Fibroblast of skin of right biceps (primary cell): ENCODE measurements at regions not wholly inside any gene's neighbourhood (a gene's known extent, or its start where the extent isn't known, plus 50 kb on each side); places are given as distances from the start of the nearest gene placed in this dataset.
"Not testable (repeated sequence)": the region's sequence is repeated elsewhere in the genome, so short reads cannot be mapped to it uniquely, and the experiment has no call there.

Experiments used
- DNase-seq: peaks from one replicate; pipeline ENCODE4 v3.0.0-alpha.2; 2013

GRCh38 chr7:148515237-148515636, 75.3 kb upstream of the C7orf33 start:
- no peak for DNase-seq

GRCh38 chr7:148515728-148516695, 74.6 kb upstream of the C7orf33 start:
- DNase-seq: no peak

- DNase-seq: not testable (repeated sequence)
These were observed 71.2 kb upstream of the C7orf33 start for GRCh38 chr7:148519386-148519785.

GRCh38 chr7:148521271-148521670, 69.3 kb upstream of the C7orf33 start:
- DNase-seq: no peak

GRCh38 chr7:148523550-148523949, 67.0 kb upstream of the C7orf33 start:
- DNase-seq: no peak

- no peak for DNase-seq
These were observed 65.9 kb upstream of the C7orf33 start for GRCh38 chr7:148524479-148525224.

- DNase-seq: peak; percentile 77
These were observed 62.8 kb upstream of the C7orf33 start for GRCh38 chr7:148527717-148528168.

GRCh38 chr7:148535217-148535616, 55.3 kb upstream of the C7orf33 start:
- DNase-seq: no peak

- DNase-seq: no peak
These were observed 53.1 kb upstream of the C7orf33 start for GRCh38 chr7:148537435-148537834.

- peak; percentile 78 for DNase-seq
These were observed 50.4 kb upstream of the C7orf33 start for GRCh38 chr7:148540041-148540738.
